OCI-LY3 (cell line): ENCODE measurements at regions not wholly inside any gene's neighbourhood (a gene's known extent, or its start where the extent isn't known, plus 50 kb on each side); places are given as distances from the start of the nearest gene placed in this dataset.

ENCODE experiments used
- H2AFZ ChIP-seq: fragments of 200-600, 300-600 bp; shearing (Covaris generic); 2 replicates; pipeline ENCODE4 v1.6.0; 2014; ENCODE audit warnings: antibody characterized with exemption, low read depth, low read length
- H3K27ac ChIP-seq: fragments of 200-600, 300-600 bp; sonication (generic); 2 replicates; pipeline ENCODE4 v1.5.1; 2014; ENCODE audit warnings: mild to moderate bottlenecking, low read length, moderate library complexity, mixed read lengths
- H3K27me3 ChIP-seq: fragments of 200-600, 300-600 bp; sonication (generic); 2 replicates; pipeline ENCODE4 v1.6.1; 2014; ENCODE audit warnings: low read depth, low read length, mixed read lengths
- H3K36me3 ChIP-seq: fragments of 200-600, 300-600 bp; sonication (generic); replicated peaks from 2 replicates; pipeline ENCODE3; 2014; ENCODE audit warnings: low read depth, low read length, mixed read lengths
- H3K4me1 ChIP-seq: fragments of 300-600, 200-600 bp; sonication (generic); 2 replicates; pipeline ENCODE4 v1.6.1; 2014; ENCODE audit warnings: low read length, mixed read lengths
- H3K4me2 ChIP-seq: fragments of 200-600, 300-600 bp; sonication (generic); 2 replicates; pipeline ENCODE4 v1.6.1; 2014; ENCODE audit warnings: low read length, mixed read lengths
- H3K4me3 ChIP-seq: fragments of 300-600, 200-600 bp; sonication (generic); 2 replicates; pipeline ENCODE4 v1.5.1; 2014; ENCODE audit warnings: antibody characterized with exemption, mild to moderate bottlenecking, low read length, moderate library complexity
- H3K79me2 ChIP-seq: fragments of 300-600, 200-600 bp; shearing (Covaris generic); 2 replicates; pipeline ENCODE4 v1.6.1; 2014; ENCODE audit warnings: mild to moderate bottlenecking, low read length, mixed read lengths
- H3K9ac ChIP-seq: fragments of 300-600, 200-600 bp; shearing (Covaris generic); 2 replicates; pipeline ENCODE4 v1.6.0; 2014; ENCODE audit warnings: mild to moderate bottlenecking, low read length, moderate library complexity
- H3K9me3 ChIP-seq: fragments of 200-600, 300-600 bp; shearing (Covaris generic); 2 replicates; pipeline ENCODE4 v1.6.1; 2014; ENCODE audit warnings: low read length, mixed read lengths; ENCODE audit not compliant: insufficient read depth
- H4K20me1 ChIP-seq: fragments of 200-600, 300-600 bp; sonication (generic); 2 replicates; pipeline ENCODE4 v1.6.1; 2016; ENCODE audit warnings: low read length, mixed read lengths; ENCODE audit not compliant: insufficient read depth
- EZH2phosphoT487 ChIP-seq: fragments of 200-600 bp; shearing (Covaris generic); IDR thresholded peaks from 2 replicates; pipeline ENCODE4 v1.6.1; 2018; ENCODE audit warnings: antibody characterized with exemption, mixed run types, low read depth
- TF ChIP-seq, protein P1 (sequence below): fragments of 200-600, 300-600 bp; sonication (generic); IDR thresholded peaks from 2 replicates; pipeline ENCODE4 v1.5.1; 2014; ENCODE audit warnings: antibody characterized with exemption, low read length, low read depth

DNA sequence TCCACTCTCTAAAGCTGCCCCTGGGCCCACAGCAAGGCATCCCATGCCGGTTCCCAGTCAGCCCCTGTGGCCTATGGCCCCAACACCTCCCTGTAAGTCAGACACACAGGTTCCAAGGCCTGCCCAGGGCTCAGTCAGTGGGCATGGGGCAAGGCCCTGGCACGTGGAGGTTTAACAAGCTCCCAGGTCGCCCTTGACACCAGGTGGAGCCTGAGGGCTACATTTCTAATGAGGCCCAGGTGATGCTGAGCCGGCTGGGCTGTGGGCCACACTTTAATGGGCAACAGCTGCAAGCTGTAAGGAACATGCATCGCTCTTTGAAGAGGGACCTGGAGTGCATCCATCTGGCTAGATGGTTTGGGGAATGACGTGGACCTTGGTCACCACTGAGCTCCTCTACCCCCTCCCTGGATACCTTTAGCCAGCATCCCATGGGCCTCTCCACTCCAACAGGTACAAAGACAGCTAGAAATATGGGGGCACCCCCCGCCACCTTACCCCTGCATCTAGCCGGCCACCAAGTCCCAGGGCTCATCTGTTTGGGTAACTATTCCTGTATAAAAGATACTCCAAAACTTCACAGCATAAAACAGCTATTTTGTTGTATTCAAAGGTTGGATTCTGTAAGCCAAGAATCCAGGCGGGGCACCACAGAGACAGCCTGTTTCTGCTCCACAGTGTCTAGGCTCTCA is 122.5 kb downstream of the OAT start:
- Histone ChIP-seq H3K36me3 (no peaks in the 10 kb centered on the region), H2AFZ (no peak overlapping the region), H3K9me3 (no peaks in the 10 kb centered on the region), H3K4me2 (no peak overlapping the region), H3K27ac (no peak overlapping the region), H3K4me3 (no peak overlapping the region), H3K79me2 (no peaks in the 10 kb centered on the region), H3K27me3 (no peaks in the 10 kb centered on the region), H3K9ac (no peak overlapping the region), H4K20me1 (no peaks in the 10 kb centered on the region), H3K4me1 (no peaks in the 10 kb centered on the region)
- TF ChIP-seq, protein P1, sequence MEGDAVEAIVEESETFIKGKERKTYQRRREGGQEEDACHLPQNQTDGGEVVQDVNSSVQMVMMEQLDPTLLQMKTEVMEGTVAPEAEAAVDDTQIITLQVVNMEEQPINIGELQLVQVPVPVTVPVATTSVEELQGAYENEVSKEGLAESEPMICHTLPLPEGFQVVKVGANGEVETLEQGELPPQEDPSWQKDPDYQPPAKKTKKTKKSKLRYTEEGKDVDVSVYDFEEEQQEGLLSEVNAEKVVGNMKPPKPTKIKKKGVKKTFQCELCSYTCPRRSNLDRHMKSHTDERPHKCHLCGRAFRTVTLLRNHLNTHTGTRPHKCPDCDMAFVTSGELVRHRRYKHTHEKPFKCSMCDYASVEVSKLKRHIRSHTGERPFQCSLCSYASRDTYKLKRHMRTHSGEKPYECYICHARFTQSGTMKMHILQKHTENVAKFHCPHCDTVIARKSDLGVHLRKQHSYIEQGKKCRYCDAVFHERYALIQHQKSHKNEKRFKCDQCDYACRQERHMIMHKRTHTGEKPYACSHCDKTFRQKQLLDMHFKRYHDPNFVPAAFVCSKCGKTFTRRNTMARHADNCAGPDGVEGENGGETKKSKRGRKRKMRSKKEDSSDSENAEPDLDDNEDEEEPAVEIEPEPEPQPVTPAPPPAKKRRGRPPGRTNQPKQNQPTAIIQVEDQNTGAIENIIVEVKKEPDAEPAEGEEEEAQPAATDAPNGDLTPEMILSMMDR, result no peak
- no peak for TF ChIP-seq EZH2phosphoT487

DNA sequence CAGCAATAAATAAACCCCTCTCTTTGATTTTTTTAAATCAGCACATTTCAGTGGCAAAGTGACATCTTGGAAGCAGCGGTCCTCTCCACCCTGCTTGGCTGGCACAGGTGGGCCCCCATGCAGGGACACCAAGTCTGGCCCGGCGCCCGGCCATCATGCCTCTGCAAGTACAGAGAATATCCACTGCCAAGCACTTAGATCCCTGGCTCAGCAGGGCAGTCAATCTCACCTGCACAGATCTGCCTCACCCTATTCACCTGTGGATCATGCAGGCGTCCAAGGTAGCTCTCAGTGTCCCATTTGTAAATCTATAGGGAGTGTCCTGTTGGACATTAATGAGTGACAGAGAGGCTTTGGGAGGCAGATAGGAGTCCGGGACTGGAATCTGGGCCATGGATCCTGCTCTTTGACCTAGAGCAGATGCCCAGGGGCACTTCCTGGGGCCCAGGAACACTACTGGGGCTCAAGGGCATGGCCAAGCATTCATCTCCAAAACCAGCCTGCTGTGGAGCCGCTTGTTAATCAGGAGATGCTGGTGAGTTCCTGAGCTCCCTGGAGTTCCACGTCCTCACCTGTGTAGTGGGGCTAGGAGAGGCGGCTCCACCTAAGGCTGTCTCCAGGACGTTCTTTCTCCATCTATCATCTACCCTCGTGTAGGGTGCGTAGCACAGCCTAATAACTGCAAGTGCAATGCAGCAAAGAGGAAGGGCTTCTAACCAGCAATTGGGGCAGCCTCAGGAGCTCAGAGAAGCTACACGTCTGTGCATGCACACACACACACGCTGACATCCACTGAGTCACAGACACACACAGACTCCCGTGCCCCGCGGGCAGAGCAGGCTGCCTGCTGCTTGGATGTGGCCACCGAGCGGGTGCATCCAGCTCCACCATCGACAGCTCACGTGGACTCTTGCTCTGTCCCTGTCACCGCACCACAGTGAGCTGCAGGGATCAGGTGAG is 123.6 kb downstream of the OAT start:
- no peak overlapping the region for H3K4me2 ChIP-seq

DNA sequence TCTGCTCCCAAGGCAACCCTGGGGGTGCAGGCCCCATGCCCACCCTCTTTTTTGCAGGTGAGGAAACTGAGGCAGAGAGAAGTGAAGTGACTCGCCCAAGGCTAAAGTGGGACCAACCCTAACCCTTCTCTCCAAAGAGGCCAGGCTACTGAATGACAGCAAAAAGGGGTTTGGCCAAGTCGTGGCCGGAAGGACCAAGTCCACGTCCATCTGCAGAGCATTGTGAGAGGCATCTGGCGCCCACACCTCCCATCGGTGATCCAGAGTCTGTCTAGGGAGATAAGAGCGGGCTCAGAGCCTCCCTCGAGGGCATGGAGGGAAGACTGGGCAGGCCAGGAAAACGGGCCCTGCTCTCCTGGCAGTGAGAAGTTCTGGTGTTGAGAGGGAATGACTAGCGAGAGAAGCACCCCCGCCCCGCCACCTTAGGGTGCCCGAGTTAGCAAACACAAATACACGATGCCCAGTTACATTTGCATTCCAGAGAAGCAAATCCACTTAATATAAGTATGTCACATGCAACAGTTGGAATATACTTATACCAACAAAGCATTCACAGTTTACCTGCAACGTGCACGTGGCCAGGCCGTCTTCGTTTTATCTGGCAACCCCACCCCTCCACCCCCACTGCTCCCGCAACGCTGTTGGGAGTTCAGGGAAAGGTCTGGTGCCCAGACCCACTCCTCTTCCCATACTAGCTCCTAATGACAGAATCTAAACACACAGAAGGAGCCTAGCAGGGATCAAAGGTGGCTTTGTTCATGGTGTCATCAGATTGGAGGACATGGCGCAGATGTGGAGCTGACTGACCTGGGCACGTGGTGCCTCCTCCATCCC is 124.9 kb downstream of the OAT start:
- Histone ChIP-seq H2AFZ (no peak overlapping the region), H3K27me3 (no peaks in the 10 kb centered on the region), H3K9ac (no peak overlapping the region), H3K36me3 (no peaks in the 10 kb centered on the region), H3K4me3 (no peak overlapping the region), H3K4me1 (no peaks in the 10 kb centered on the region), H3K4me2 (no peak overlapping the region), H3K9me3 (no peaks in the 10 kb centered on the region), H3K27ac (no peak overlapping the region), H3K79me2 (no peaks in the 10 kb centered on the region), H4K20me1 (no peaks in the 10 kb centered on the region)
- TF ChIP-seq EZH2phosphoT487, result no peak
- TF ChIP-seq, protein P1, result no peak

More for the DNA sequence above, 123.6 kb downstream of the OAT start:
- no peaks in the 10 kb centered on the region for H3K9me3 ChIP-seq
- no peak overlapping the region for H2AFZ ChIP-seq
- H3K4me1 ChIP-seq, result no peaks in the 10 kb centered on the region
- no peaks in the 10 kb centered on the region for H3K79me2 ChIP-seq
- no peaks in the 10 kb centered on the region for H3K36me3 ChIP-seq
- H3K4me3 ChIP-seq, result no peak overlapping the region
- H3K27me3 ChIP-seq, result no peaks in the 10 kb centered on the region
- H3K27ac ChIP-seq, result no peak overlapping the region
- TF ChIP-seq, protein P1, result no peak
- TF ChIP-seq EZH2phosphoT487, result no peak
- no peaks in the 10 kb centered on the region for H4K20me1 ChIP-seq
- H3K9ac ChIP-seq, result no peak overlapping the region
